Ishikawa (cell line): ENCODE measurements at regions not wholly inside any gene's neighbourhood (a gene's known extent, or its start where the extent isn't known, plus 50 kb on each side); places are given as distances from the start of the nearest gene placed in this dataset.

Experiments
- CEBPB ChIP-seq: IDR thresholded peaks from 2 replicates; pipeline ENCODE4 v1.6.1; 2012
- CREB1 ChIP-seq: IDR thresholded peaks from 2 replicates; pipeline ENCODE4 v1.6.1; 2012; ENCODE audit warnings: low read depth
- EGR1 ChIP-seq: IDR thresholded peaks from 2 replicates; pipeline ENCODE4 v1.6.1; 2012
- EP300 ChIP-seq: IDR thresholded peaks from 2 replicates; pipeline ENCODE4 v1.6.1; 2012; ENCODE audit warnings: borderline replicate concordance
- FOXM1 ChIP-seq: IDR thresholded peaks from 2 replicates; pipeline ENCODE4 v1.6.1; 2012; ENCODE audit warnings: low read depth, borderline replicate concordance
- MAX ChIP-seq: IDR thresholded peaks from 2 replicates; pipeline ENCODE4 v1.6.1; 2012
- NFIC ChIP-seq: IDR thresholded peaks from 2 replicates; pipeline ENCODE4 v1.6.1; 2012
- RAD21 ChIP-seq: IDR thresholded peaks from 2 replicates; pipeline ENCODE4 v1.6.1; 2012; ENCODE audit warnings: low read depth
- TAF1 ChIP-seq: IDR thresholded peaks from 2 replicates; pipeline ENCODE4 v1.6.1; 2012; ENCODE audit warnings: low read depth, mild to moderate bottlenecking
- TCF12 ChIP-seq: IDR thresholded peaks from 2 replicates; pipeline ENCODE4 v1.6.1; 2012; ENCODE audit warnings: low read depth
- TEAD4 ChIP-seq: IDR thresholded peaks from 2 replicates; pipeline ENCODE4 v1.6.1; 2012
- USF1 ChIP-seq: IDR thresholded peaks from 2 replicates; pipeline ENCODE4 v1.6.1; 2012
- YY1 ChIP-seq: IDR thresholded peaks from 2 replicates; pipeline ENCODE4 v1.6.1; 2012; ENCODE audit warnings: low read depth
- ZBTB7A ChIP-seq: IDR thresholded peaks from 2 replicates; pipeline ENCODE4 v1.6.1; 2012; ENCODE audit warnings: low read depth
- TF ChIP-seq, protein P1 (sequence below): IDR thresholded peaks from 2 replicates; pipeline ENCODE4 v1.6.1; 2012; ENCODE audit warnings: low read depth, mild to moderate bottlenecking

DNA sequence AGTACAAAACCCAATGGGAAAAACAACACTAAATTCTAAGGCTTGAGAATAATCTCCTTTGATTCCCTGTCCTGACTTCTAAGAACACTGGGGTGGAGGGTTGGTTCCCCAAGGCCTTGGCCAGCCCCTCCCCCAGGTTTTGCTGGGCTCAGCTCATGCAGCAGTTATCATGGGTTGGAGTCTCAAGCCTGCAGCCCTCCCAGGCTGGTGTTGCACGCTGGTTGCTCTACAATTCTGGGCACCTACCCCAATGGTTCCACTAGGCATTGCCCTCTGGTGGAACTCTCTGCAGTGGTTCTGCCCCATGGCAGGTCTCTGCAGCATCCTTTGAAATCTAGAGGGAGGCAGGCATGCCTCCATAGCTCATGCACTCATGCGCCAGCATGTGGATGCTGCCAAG is 184.4 kb upstream of the PALMD start:
- TF ChIP-seq, protein P1, sequence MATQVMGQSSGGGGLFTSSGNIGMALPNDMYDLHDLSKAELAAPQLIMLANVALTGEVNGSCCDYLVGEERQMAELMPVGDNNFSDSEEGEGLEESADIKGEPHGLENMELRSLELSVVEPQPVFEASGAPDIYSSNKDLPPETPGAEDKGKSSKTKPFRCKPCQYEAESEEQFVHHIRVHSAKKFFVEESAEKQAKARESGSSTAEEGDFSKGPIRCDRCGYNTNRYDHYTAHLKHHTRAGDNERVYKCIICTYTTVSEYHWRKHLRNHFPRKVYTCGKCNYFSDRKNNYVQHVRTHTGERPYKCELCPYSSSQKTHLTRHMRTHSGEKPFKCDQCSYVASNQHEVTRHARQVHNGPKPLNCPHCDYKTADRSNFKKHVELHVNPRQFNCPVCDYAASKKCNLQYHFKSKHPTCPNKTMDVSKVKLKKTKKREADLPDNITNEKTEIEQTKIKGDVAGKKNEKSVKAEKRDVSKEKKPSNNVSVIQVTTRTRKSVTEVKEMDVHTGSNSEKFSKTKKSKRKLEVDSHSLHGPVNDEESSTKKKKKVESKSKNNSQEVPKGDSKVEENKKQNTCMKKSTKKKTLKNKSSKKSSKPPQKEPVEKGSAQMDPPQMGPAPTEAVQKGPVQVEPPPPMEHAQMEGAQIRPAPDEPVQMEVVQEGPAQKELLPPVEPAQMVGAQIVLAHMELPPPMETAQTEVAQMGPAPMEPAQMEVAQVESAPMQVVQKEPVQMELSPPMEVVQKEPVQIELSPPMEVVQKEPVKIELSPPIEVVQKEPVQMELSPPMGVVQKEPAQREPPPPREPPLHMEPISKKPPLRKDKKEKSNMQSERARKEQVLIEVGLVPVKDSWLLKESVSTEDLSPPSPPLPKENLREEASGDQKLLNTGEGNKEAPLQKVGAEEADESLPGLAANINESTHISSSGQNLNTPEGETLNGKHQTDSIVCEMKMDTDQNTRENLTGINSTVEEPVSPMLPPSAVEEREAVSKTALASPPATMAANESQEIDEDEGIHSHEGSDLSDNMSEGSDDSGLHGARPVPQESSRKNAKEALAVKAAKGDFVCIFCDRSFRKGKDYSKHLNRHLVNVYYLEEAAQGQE, result no peak
- TF ChIP-seq TAF1 (no peak), NFIC (no peak), CREB1 (no peak), TCF12 (no peak), TEAD4 (no peak)

- TF ChIP-seq CREB1 (no peak), RAD21 (no peak), YY1 (no peak), FOXM1 (no peak), MAX (no peak), TCF12 (no peak), EGR1 (no peak)
- TF ChIP-seq, protein P1, result no peak
Measured at GRCh38 chr1:99464738-99465137, 181.2 kb upstream of the PALMD start.

DNA sequence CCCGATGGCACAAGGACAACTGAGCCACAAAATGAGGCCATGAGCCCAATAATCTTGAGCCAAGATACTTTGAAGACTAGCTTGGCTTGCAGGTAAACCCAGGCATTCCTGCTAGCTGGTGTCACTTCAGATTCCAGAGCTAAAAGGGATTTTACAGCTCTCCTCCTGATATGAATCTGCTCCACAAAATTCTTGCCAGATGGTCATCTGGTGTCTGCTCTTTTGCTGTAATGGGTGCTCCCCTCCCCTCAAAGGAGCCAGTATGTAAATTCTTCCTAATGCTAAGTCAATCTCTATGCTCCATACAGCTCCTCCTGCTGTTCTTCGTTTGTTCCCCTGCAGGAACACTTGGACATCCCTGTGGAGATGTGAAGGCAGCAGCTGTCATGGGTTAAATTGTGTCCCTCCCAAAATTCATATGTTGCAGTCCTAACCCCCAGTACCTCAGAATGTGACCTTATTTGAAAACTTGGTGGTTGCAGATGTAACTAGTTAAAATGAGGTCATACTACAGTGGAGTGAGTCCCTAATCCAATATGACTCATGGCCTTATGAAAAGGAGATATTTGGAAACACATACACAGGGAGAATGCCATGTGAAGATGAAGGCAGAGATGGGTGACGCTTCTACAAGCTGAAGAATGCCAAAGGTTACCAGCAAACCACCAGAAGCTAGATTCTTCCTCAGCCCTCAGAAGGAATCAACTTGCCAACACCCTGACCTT is 180.6 kb upstream of the PALMD start:
- TF ChIP-seq EP300, result no peak
- no peak for TF ChIP-seq USF1
- TF ChIP-seq TEAD4, result no peak
- TF ChIP-seq CEBPB, result no peak
- no peak for TF ChIP-seq YY1
- no peak for TF ChIP-seq TAF1
- TF ChIP-seq TCF12, result no peak
- no peak for TF ChIP-seq MAX
- TF ChIP-seq FOXM1, result no peak
- TF ChIP-seq CREB1, result no peak

- no peak for TF ChIP-seq TCF12
Measured at GRCh38 chr1:99467645-99468044, 178.3 kb upstream of the PALMD start.

DNA sequence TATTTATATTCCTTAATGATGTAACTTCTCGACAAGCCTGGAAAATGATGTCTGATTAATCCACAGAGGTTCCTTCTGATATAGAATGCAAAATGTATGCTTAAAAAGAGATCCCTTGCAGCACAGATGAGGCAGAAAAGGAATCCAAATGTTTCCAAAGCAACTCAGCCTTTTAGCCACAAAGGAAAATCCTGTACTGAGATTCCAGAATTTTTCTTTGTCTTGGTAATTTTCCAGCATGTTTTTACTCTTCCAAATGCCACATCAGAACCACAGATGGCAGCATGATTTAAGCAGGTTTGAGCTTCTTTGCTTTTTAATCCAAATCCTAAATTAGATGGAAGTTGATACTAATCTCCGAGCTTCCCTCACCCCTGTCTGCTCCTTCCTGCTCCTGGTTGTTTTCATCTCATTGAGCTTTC is 176.4 kb upstream of the PALMD start:
- TF ChIP-seq EGR1 (no peak), TAF1 (no peak), EP300 (no peak), TEAD4 (no peak), ZBTB7A (no peak), MAX (no peak), FOXM1 (no peak)
- TF ChIP-seq, protein P1, result no peak

- TF ChIP-seq MAX (no peak), EP300 (no peak), EGR1 (no peak), NFIC (no peak), TEAD4 (no peak), TCF12 (no peak), YY1 (no peak), RAD21 (no peak), FOXM1 (no peak)
Measured at GRCh38 chr1:99472893-99473292, 173.0 kb upstream of the PALMD start.
